SW480 (cell line): ENCODE measurements at regions not wholly inside any gene's neighbourhood (a gene's known extent, or its start where the extent isn't known, plus 50 kb on each side); places are given as distances from the start of the nearest gene placed in this dataset.
A peak's percentile ranks its signal among the peaks of the same experiment; 100 is the strongest.
"Not testable (repeated sequence)": the region's sequence is repeated elsewhere in the genome, so short reads cannot be mapped to it uniquely, and the experiment has no call there.

Experiments used
- DNase-seq: peaks from one replicate; pipeline ENCODE4 v3.0.0-alpha.2; 2016; ENCODE audit warnings: low spot score

DNA sequence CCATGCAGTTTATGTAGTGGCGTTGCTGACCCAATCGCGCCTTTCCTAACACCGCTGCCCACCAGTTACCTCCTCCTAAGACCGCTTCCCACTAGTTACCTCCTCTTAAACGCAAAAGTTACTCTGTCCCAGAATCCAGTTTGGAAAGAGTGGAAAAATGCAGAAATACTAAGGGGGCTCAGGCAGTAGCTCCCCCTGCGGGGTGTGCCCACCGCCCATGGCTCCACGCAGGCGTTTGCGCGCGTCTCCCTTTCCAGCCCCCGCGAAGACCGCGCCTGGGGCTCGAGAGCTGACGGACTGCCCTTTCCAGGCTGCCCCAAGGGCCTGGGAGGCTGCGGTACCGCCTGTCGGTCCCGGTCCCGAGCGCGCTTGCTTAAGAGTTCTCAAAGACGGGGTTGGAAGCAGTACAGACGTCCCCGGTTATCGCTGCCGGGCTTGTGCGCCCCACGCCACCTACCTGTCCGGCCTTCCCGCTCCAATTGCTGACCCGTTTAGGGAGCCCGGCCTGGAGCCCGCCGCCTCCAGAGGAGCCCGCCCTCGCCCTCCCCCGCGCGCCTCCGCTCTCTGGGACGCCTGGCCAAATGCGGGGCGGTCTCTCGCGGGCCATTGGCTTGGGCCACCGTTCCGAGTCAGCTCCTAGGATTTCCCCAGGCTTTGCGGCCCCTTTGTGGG, 414.1 kb upstream of the ESRRG start:
- DNase-seq: no peak

DNA sequence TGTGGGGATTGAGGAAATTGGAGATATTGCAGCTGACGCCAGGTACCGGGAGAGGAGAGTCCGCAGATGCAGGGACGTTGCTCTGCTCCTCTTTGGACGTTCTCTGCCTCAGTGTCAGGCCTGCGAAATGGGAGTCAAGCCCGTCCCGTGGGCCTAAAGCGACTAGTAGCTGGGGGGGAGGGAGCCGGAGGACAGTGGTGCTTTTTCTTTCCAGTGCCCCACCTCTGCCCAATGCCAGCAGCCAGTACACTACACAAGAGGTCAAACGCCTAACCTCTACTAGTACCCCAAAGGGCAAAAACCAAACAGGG, 413.6 kb upstream of the ESRRG start:
- no peak for DNase-seq

DNA sequence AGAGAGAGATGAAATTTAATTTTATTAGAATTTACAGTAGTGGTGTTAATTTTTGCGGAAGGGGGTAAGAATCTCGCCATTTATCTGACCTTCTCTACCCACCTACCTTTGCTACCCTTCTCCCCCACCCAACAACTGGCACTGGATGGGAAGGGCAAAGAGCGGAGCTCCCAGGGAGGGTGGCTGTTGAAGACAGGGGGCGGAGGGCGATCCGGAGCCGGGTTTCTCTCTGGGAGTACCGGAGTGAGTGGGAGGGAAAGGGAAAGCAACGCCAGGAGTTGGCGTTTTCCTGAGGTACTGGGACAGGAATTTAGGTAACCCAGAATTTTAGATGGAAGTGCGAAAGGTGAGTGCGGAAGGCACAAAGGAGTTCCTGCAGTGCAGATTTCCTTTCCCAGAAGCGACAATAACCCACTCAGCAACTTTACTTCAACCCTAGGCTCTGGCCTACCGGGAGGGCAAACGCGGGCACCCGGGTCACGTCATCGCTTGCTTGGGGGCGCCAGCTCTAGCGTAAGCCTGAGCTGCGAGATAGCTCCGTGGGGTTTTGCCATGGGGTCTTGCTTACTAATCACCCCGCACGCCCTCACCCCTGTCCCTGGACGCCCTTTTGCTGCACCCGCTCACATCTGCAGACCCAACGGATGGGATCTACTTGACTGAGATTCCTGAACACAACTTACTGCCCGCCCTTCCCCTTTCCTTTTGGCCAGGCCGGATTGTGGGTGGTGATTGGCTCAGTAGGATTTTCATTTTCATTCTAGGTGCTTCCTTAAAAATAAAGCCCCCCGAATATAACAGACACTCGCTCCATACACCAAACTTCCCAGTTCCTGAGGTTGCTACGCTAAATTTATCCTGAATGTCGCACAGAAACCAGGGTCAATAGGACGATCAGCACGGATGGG, 413.0 kb upstream of the ESRRG start:
- no peak for DNase-seq

DNA sequence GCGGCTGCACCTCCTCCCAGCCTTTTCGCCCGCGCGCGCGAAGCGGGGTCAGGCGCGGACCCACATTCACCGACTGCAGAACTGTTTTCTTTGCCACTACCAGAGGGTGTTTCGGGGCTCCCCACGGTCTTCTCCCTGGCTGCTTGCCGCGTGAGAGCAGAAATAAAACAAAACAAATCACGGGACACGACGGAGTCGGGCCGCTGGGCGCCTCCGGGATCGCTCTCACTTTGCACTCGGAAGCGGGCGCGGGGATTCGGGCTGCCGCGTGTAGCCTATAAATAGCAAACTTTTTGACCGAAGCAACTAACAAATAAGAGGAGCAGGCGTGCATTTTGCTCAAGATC, 412.3 kb upstream of the ESRRG start:
- no peak for DNase-seq

DNA sequence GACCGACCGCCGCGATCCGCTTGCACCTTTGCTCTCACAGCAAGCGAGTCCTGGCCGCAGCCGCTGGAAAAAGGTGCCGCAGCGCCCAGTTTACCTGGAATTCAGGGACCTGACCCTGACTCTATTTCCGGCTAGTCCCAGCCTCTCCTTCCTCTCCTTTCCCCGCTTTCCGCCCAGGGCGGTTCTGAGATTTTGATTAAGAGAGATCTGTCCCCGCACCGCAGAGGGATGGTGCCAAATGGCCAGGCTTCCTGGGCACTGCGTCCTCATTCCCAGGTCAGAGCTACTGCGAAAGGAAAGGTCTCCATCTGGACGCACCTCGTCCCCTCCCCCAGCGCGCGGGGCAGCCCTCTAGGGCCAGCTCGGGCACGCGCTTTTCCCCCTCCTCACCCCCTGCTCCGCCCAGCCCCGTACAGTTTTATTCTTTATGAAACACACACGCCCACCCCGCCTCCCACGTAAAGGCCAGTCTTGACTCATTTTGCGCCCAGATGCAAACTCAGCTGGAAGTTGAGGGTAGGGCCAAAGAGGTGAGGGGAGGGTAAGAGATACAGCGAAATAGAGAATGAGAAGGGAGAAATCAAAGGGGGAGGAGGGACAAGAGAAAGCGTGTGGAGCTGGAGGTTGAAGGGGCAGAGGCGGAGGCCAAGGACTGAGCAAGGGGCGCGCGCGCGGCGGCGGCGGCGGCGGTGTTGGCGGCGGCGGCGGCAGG, 411.8 kb upstream of the ESRRG start:
- no peak for DNase-seq

DNA sequence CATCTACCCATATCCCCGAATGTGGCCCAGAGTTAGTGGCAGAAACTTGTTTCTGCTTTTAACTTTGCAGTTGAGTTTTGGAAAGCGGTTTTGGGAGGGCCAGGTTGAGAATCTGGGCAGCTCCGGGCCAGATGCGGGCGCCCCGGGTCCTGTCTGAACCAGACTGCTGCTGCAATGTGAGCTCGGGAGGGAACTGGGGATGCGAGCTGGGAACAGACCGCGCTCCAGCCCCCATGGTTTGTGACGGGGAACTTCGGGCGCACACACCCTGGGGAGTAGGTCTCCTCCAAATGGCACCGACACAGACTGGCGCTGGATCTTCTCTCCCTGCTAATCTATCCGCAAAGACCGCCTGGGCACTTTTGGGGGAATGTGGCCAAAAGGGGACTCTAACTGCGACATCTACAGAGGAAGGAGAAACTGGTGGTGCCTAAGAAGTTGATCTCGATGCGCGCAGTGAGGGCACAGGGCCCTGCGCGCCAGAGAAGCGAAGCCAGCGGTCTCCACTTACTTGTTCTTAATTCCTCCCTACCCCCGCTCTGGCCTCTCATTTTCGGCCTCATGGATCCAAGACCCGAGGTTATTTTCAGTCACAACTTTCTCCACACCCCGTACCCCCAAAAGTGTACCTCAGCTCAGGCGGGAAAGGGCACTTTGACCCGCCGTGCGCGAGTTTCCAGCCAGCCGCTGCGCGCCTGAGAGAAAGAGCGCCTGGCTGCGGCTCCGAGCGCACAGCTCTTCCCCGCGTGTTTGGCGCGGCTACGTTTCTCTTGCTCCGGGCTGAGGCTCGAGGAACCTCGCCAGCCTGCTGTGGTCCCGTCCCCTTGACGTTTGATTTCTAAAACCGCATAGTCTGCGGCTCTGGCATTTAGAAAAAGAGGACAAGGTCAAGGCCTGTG, 411.0 kb upstream of the ESRRG start:
- no peak for DNase-seq

DNA sequence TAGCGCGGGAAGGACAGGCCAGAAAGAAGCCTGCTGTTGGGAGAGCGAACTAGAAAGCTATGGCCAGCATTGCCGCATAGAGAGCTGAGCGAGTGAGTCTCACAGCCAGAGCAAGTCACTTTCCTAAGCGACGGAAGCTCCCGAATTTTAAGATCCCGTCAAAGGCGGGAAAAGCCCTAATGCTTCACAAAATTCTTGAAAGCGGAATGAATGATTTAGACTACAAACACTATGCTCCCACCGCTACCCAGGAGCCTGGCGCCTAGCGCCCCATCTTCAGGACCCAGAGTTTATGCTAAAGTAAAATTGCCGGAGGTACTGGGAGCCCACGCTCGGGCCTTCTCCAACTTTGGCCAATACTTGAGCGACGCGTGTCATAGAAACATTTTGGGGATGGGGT, 409.9 kb upstream of the ESRRG start:
- DNase-seq: no peak

DNA sequence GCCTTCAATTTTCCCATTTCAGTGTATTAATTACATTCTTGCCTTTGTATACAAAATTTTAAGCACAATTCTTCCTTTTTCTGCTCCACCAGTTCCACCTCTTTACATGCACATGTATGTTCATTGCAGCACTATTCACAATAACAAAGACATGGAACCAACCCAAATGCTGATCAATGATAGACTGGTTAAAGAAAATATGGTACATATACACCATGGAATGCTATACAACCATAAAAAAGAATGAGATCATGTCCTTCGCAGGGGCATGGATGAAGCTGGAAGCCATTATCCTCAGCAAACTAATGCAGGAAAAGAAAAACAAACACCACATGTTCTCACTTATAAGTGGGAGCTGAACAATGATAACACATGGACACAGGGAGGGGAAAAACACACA, 400.1 kb upstream of the ESRRG start:
- DNase-seq: not testable (repeated sequence)

DNA sequence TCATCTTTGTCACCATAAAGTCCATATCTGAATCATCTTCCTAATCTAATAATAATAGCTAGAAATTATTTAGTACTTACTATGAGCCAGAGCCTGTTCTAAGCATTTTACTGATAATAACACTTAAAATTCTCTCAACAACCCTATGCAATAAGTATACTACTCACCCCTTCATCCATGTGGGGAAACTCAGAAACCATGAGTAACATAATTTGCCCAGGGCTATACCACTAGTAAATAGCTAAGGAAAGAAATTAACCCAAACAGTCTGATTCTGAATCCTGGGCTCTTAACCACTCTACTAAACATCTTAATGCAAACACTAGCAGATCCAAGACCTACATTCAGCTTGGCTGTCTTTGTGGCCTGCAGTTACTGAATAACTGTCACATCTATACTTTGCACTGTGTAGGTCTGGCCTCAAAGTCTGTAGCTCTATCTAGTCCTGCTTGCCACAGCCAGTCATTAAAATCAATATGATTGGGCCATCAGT, 394.8 kb upstream of the ESRRG start:
- no peak for DNase-seq

DNA sequence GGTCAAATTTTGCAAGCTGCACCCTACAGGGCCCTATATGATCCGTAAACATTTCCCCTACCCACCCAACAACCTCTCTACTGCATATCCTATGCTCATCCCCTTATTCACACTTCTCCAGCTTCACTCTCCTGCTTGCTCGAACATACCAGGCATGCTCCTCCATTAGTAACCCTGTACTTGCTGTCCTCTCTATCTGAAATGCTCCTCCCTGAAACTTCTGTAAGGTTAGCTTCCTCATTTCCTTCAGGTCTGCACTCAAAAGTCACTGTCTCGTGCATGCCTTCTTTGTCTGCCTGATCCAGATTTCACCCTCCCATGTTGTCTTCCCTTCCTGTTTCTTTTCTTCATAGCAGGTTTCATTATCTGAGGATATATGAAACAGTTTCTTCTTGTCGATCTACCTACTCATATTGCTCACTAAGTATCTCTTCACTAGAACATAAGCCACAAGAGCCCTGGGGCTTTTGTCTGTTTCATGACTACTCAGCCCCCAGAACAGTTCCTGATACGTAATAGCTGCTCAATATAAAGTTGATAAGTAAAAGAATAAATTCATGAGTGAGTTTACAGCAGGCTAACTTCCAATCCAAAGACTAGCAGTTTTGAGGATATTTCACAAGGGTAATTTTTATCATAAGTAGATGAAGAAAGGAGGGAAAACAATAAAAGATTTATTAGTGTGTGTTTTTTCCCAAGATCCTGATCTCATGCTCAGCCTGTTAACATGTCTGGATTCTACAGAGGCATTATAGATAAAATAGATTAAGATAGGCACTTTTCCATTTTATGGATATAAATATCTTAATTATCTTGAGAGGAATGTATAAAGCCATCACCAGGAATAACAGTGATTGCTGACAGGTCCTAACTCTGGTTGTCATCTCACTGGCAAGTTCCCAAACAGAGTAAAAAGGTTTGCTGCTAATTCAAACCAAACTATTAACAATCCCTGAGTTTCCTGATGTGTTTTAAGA, 392.5 kb upstream of the ESRRG start:
- no peak for DNase-seq

DNA sequence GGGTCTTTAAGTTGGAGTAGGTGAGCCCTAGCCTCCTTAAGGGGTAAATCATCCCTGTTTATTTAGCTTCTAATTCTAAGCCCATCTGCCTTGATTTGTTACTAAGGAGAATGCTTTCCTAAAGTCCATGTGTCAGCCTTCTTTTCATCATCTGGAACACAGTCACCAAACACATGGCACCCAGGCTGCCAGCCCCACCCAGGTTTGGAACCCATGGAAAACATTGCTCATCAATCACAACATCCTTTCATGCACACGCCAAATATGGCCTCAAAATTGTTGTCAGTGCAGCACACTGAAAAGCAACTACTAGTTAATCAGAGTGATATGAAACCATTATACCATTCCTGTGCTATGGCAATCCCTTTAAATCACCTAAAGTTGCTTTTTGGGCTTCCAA, 386.7 kb upstream of the ESRRG start:
- no peak for DNase-seq

DNA sequence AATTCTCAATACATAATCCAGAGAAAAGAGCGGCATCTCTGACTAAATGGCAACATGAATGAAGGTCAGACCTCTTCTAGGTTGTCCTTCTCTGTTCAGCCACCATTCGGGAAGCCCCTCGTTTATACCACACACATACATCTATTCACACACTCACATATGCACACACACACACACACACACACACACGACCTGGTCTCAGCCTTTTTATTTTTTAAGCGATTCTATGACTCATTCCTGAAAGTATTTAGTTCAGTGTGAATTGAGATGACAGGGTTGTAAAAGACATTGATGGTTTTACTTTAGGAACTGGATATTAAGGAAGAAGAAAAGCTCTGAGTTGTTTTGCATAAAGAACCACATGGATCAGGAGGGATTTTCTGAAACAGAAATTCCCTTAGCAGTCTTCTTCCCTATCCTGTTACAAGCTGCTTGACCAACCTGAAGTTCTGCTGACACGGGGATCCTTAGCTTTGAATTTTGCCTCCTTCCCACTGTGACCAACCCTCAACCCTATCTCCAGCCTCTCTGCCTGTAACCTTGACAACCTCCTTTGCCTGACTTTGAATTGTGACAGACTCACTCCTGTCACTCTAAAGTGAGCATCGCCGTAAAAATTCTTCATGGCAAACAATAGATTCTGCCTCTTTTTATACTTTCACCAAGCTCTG, 383.1 kb upstream of the ESRRG start:
- peak; percentile 16 for DNase-seq

DNA sequence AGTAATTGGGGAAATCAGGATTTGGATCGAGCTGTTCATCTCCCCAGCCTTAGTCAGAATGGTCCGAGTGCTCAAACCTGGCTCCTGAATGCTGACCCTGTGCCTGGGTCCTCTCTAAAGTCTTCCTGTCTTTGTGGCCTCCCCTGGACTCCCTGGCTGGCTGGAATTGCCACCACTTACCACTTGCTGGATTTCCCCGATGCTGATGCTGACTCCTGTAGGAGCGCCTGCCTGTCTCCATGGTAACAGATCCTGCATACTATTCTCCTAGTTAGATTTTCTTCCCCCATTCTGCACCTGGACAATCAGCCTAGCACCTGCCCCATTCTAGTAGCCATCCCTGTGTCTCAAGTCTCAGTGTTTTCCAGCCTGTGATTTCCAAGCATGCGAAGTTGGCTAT, 382.2 kb upstream of the ESRRG start:
- DNase-seq: no peak

DNA sequence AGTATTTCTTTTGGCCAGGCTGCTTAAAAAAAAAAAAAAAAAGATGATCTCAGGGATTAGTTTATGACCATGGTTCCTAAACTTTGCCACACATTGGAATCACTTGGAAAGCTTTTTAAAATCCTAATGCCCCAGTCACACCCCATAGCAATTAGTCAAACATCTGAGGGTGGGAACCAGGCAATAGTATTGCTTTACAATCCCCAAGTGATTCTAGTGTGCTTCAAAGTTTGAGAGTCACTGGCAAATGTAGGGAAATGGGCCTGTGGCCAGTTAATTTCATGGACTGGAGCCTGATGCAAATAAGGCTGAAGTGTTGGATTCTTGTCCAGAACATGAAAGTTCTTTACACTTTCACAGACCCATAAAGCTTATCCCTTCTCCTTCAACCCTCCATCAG, 374.6 kb upstream of the ESRRG start:
- DNase-seq: no peak

DNA sequence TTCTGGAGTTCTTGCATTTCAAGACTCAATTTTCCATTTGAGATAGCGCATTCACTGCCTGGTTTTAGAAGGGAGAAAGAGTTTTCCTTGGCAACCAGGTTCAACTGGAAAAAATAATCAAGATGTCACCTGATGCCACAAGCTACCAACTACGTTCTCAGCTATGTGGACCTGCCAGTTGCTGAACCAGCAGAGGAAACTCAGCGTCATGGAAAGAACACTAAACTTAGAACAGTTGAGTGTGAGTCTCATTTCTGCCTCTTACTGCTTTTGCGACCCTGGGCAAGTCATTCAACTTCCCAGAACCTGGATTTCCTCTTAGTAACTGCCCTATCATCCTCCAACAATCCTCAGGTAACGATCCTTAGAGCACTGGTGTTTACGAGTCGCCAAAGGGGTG, 373.0 kb upstream of the ESRRG start:
- no peak for DNase-seq

DNA sequence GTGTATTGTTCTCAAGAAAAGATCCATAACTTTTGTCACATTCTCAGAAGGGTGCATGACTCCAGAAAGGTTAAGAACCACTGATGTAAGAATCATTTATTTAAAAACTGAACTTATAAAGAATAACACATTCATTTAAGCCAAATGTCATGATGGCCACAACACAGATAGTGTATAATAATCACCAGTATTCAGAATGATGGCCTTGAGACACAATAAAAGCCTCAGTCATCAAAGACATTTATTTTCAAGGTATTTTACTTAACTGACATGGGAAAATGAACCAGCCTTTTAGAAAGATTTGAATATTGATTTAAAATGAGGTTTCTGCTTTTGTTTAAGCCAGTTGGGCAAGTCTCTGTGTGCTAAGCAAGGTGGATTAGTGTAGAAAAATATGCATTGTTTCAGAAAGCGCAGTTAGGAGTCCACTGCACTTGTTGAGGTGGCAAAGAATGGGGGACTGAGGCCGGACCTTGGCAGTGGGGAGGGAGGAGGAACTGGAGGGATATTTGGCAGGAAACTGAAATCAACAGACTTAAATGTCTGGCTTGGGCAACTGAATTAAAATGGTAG, 371.9 kb upstream of the ESRRG start:
- DNase-seq: no peak

DNA sequence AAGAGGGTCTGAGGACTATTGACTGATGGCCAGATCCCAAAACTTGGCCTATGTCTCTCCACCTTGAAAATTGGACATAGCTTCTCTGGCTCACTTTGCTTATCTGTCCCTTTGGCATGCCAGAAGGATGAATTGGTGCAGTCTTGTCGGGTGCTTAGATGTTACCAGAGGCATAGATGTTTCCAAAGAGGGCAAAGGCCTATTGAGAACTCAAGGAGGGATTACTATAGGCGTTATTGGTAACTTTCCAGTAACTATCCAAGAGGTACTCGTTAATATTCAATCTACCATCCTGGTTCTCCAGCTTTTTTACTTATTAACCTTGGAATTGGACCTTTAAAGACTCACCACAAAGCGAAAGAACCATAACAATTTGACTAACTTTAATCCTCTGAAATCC, 368.3 kb upstream of the ESRRG start:
- no peak for DNase-seq

DNA sequence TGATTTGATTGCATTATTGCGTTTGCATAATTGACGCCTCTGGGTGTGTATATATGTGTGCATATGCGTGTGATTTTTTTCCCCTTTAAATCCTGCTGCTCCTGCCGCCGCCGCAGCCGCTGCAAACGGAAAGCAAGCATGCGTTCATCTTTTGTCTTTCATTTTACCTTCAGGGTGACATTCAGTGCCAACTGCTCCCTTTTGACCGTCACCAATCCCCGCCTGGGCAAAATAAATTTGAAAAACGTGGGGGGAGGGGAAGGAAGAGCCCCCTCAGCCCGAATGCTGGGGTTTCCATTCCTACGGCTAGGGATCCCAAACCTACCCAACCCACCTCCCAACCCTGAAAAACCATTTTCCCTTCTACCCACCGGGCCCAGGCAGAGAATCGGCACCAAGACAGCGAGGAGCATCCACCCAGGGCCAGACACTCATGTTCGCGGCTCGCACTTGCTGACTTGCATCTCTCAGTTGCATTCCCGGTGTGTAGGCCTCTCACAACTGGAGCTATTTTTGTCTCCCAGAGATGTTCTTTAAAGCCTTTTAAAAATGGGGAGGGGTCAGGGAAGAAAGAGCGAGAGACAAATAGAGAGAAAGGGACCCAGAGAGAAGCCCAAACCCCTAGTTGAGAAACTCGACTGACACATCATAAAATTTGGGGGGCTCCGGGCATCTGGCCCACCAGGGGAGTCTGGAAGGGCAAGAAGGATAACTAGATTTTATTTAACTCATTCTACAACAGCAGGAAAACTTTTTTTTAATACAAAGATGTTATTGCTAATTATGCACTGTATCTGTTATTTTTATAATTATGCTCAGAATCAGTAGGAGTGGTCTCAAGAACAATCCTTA, 367.1 kb upstream of the ESRRG start:
- no peak for DNase-seq
